ENCODE measurements at regions not wholly inside any gene's neighbourhood (a gene's known extent, or its start where the extent isn't known, plus 50 kb on each side); places are given as distances from the start of the nearest gene placed in this dataset.

GRCh38 chr3:178483704-178484103 is 52.5 kb upstream of the KCNMB2 start:
- H3K4me3 ChIP-seq (ENCODE audit: low read depth, low read length), result no peak overlapping the region
- no peak for DNase-seq (ENCODE audit: low read depth)
- TF ChIP-seq MYC (IDR thresholded peaks at IDR 0.05; ENCODE audit: low read depth, low read length), result no peak
- TF ChIP-seq CTCF (IDR thresholded peaks at IDR 0.05; ENCODE audit: low read depth, low read length), result no peak
- TF ChIP-seq, protein P1, sequence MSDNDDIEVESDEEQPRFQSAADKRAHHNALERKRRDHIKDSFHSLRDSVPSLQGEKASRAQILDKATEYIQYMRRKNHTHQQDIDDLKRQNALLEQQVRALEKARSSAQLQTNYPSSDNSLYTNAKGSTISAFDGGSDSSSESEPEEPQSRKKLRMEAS (IDR thresholded peaks at IDR 0.05; ENCODE audit: low read depth, low read length), result no peak
- no peak for TF ChIP-seq POLR2A (IDR thresholded peaks at IDR 0.05; ENCODE audit: extremely low read depth, insufficient read length)

- no peak for DNase-seq (ENCODE audit: low read depth)
- TF ChIP-seq CTCF (IDR thresholded peaks at IDR 0.05; ENCODE audit: low read depth, low read length), result no peak
- TF ChIP-seq POLR2A (IDR thresholded peaks at IDR 0.05; ENCODE audit: extremely low read depth, insufficient read length), result no peak
- TF ChIP-seq, protein P1 (IDR thresholded peaks at IDR 0.05; ENCODE audit: low read depth, low read length), result no peak
- no peak for TF ChIP-seq MYC (IDR thresholded peaks at IDR 0.05; ENCODE audit: low read depth, low read length)
- H3K4me3 ChIP-seq (ENCODE audit: low read depth, low read length), result no peak overlapping the region
Observed at GRCh38 chr3:178485756-178486155, 50.5 kb upstream of the KCNMB2 start.
